ENCODE measurements at regions not wholly inside any gene's neighbourhood (a gene's known extent, or its start where the extent isn't known, plus 50 kb on each side); places are given as distances from the start of the nearest gene placed in this dataset.
"Not testable (repeated sequence)": the region's sequence is repeated elsewhere in the genome, so short reads cannot be mapped to it uniquely, and the experiment has no call there.

DNA sequence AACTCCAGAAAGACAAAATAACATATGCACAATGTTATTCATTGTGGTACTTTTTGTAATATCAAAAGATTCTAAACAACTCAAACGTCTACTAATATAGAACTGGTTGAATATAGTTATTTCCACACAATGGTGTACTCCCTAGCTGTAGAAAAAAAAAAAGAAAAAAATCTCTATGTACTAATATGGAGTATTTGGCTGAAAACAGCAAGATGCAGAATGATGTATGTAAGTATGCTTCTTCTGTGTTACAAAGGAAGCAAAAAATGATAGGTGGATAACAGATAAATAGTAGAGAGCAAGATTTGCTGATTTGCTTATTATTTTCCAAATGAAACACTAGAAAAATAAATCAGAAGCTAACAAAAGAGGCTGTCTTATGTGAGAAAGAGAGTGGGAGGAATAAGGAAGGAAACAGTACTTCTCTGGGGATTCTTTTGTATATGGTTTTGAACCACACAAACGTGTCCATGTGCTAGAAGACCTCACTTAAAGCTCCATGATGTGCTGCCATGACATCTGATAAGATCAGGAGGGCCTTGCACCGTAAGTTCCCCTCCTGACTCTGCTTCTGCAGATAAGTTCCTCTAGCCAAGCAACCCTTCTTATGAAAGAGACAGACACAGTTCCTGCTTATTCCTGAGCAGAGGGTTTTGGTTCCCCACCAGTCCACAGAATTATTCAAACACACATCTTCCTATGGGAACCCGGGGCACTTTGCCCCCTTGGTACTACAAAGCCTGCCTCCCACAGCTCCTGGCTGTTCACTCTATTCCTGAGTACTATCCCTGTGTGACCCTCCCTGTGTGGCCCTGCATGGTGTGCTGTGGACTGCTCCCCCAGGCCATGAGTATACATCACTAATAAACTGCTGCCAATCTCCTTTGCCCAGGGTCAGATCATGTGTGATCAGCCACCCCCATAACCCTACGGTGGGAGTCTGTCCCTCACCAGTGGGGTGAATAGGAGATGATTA lies 159.1 kb downstream of the CCDC71L start:
- H3K27ac Mint-ChIP-seq (ENCODE audit: unreplicated experiment) = no peak overlapping the region
- no peak overlapping the region for H3K4me3 Mint-ChIP-seq (ENCODE audit: unreplicated experiment)
- H3K36me3 Mint-ChIP-seq (ENCODE audit: unreplicated experiment) = no peaks in the 10 kb centered on the region
- TF ChIP-seq, protein P1, sequence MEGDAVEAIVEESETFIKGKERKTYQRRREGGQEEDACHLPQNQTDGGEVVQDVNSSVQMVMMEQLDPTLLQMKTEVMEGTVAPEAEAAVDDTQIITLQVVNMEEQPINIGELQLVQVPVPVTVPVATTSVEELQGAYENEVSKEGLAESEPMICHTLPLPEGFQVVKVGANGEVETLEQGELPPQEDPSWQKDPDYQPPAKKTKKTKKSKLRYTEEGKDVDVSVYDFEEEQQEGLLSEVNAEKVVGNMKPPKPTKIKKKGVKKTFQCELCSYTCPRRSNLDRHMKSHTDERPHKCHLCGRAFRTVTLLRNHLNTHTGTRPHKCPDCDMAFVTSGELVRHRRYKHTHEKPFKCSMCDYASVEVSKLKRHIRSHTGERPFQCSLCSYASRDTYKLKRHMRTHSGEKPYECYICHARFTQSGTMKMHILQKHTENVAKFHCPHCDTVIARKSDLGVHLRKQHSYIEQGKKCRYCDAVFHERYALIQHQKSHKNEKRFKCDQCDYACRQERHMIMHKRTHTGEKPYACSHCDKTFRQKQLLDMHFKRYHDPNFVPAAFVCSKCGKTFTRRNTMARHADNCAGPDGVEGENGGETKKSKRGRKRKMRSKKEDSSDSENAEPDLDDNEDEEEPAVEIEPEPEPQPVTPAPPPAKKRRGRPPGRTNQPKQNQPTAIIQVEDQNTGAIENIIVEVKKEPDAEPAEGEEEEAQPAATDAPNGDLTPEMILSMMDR (IDR thresholded peaks at IDR 0.05) = no peak
- H3K4me1 Mint-ChIP-seq (ENCODE audit: unreplicated experiment) = peaks cover 9% of the 10 kb centered on the region
- no peaks in the 10 kb centered on the region for H3K9me3 Mint-ChIP-seq (ENCODE audit: unreplicated experiment)
- no peak for DNase-seq (ENCODE audit: extremely low spot score, unreplicated experiment)
- H3K27me3 Mint-ChIP-seq (ENCODE audit: unreplicated experiment) = peaks cover 27% of the 10 kb centered on the region

- no peak overlapping the region for H3K4me3 Mint-ChIP-seq (ENCODE audit: unreplicated experiment)
- no peak overlapping the region for H3K27ac Mint-ChIP-seq (ENCODE audit: unreplicated experiment)
- H3K27me3 Mint-ChIP-seq (ENCODE audit: unreplicated experiment) = peaks cover 39% of the 10 kb centered on the region
- TF ChIP-seq, protein P1 (IDR thresholded peaks at IDR 0.05) = no peak
- peaks cover 9% of the 10 kb centered on the region for H3K4me1 Mint-ChIP-seq (ENCODE audit: unreplicated experiment)
- peaks cover 2% of the 10 kb centered on the region for H3K36me3 Mint-ChIP-seq (ENCODE audit: unreplicated experiment)
- peaks cover 7% of the 10 kb centered on the region for H3K9me3 Mint-ChIP-seq (ENCODE audit: unreplicated experiment)
- no peak for DNase-seq (ENCODE audit: extremely low spot score, unreplicated experiment)
These were observed 161.1 kb downstream of the CCDC71L start for GRCh38 chr7:106499897-106500296.

GRCh38 chr7:106498005-106498404 lies 163.0 kb downstream of the CCDC71L start:
- peaks cover 53% of the 10 kb centered on the region for H3K27me3 Mint-ChIP-seq (ENCODE audit: unreplicated experiment)
- H3K4me1 Mint-ChIP-seq (ENCODE audit: unreplicated experiment); H3K9me3 Mint-ChIP-seq (ENCODE audit: unreplicated experiment); DNase-seq (ENCODE audit: extremely low spot score, unreplicated experiment); H3K4me3 Mint-ChIP-seq (ENCODE audit: unreplicated experiment); H3K27ac Mint-ChIP-seq (ENCODE audit: unreplicated experiment); H3K36me3 Mint-ChIP-seq (ENCODE audit: unreplicated experiment): not testable (repeated sequence)

GRCh38 chr7:106493041-106493731 lies 167.8 kb downstream of the CCDC71L start:
- DNase-seq (ENCODE audit: extremely low spot score, unreplicated experiment) = no peak
- Mint-ChIP-seq H3K27me3 (ENCODE audit: unreplicated experiment) (peaks cover 42% of the 10 kb centered on the region), H3K9me3 (ENCODE audit: unreplicated experiment) (peaks cover 9% of the 10 kb centered on the region), H3K36me3 (ENCODE audit: unreplicated experiment) (peaks cover 2% of the 10 kb centered on the region), H3K27ac (ENCODE audit: unreplicated experiment) (no peak overlapping the region), H3K4me1 (ENCODE audit: unreplicated experiment) (no peaks in the 10 kb centered on the region), H3K4me3 (ENCODE audit: unreplicated experiment) (no peak overlapping the region)
- TF ChIP-seq, protein P1 (IDR thresholded peaks at IDR 0.05) = no peak

DNA sequence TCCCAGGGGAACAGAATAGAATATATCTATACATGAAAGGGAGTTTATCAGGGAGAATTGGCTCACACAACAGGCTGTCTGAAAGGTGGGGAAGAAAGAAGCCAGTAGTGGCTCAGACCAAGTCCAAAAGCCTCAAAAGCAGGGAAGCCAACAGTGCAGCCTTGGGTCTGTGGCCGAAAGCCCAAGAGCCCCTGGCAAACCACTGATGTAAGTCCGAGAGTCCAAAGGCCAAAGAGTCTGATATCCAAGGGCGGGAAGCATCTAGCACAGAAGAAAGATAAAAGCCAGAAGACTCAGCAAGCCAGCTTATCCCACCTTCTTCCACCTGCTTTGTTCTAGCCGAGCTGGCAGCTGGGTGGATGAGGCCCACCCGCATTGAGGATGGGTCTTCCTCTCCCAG lies 172.5 kb downstream of the CCDC71L start:
- TF ChIP-seq, protein P1 (IDR thresholded peaks at IDR 0.05) = no peak
- no peak overlapping the region for H3K4me3 Mint-ChIP-seq (ENCODE audit: unreplicated experiment)
- H3K36me3 Mint-ChIP-seq (ENCODE audit: unreplicated experiment) = no peaks in the 10 kb centered on the region
- H3K27me3 Mint-ChIP-seq (ENCODE audit: unreplicated experiment) = peaks cover 35% of the 10 kb centered on the region
- no peak overlapping the region for H3K27ac Mint-ChIP-seq (ENCODE audit: unreplicated experiment)
- H3K4me1 Mint-ChIP-seq (ENCODE audit: unreplicated experiment) = peaks cover 18% of the 10 kb centered on the region
- DNase-seq (ENCODE audit: extremely low spot score, unreplicated experiment) = no peak
- no peaks in the 10 kb centered on the region for H3K9me3 Mint-ChIP-seq (ENCODE audit: unreplicated experiment)
